ENCODE measurements at regions not wholly inside any gene's neighbourhood (a gene's known extent, or its start where the extent isn't known, plus 50 kb on each side); places are given as distances from the start of the nearest gene placed in this dataset.

DNA sequence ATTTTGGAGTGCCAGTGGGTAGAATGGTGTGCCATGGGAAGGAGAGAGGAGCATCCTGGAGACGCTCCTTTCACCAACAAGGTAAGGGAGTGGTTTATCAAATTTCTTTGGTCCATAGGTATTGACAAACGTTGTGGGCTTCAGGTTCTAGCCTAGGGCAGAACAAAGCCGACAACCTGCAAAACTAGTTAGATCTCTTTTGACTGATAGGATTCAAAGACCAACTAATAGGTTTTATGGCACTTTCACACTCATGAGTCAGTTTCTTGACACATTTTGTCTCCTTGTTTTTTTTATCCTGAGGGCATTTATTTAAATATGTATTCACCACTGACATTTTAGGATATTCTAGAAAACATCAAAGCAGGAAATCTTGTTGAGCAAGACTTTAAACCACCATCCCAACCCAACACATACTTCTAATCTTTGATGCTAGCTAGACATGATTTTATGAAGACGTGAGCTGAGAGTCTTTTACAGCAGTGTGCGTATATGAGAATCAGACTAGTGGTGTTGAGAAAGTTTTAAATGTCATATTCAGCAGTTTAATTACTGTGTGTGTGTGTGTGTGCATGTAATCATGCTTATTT, 370.4 kb upstream of the HSF2 start:
- no peak for DNase-seq

DNA sequence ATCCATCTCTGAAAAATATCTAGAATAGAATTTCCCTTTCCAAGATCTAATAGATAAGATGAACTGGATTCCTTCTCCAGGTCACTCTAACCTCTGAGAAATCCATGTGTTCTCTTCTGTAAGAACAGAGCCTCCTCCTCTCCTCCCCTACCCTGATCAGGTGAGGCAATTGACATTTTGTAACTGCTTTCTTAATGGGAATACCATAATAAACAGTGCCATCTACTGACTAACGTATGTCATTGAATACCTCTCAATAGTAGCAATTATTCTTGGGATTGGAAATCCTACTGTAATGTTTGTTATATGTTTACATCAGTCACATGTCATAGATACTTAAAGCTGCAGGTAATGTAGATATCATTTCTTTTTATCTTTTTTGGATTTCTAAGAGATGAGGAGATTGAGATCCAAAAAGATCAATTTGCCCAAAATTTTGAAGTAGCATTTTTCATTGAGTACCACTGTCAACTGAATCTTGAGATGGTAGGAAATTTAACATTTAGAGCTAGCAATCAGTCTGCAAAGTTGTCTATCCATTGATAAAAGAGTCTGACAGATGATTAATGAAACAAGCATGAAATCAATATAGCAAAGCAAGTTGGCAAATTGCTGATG, 365.8 kb upstream of the HSF2 start:
- no peak for DNase-seq

DNA sequence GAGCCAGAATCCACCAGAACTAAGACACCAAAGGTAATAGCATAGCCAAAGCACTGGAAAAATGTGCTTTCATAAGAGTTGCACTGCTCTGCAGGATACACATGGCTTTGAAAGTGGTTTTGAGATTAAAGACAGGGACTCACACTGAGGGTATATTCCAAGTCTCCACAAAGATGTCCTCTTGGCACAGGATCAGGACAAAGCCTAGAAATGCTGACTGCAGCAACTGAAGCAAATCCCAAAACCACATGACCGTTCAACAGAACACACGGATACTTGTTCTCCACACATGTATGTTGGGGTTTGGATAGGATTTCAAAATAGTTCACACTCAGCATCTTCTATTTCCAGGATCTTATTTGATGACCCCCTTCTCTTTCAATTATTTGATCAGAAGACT, 364.3 kb upstream of the HSF2 start:
- DNase-seq: no peak

DNA sequence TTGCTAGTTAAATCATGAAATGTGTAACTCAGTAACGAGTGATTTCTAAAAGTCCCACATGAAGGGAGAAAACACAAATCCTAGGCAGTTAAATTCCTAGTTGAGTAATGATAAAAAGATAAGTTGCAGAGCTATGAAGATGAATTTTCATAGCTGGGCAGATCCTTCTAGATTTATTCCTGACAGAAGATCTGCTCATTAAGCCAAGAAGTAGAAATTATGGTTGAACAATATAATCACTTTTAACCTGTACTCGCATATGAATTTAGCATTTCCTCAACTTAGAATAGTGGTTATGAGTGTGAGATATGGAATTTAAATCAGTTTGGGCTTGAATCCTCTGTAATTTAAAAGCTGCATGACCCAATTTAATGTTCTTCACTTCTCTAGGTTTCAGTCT, 359.2 kb upstream of the HSF2 start:
- no peak for DNase-seq

DNA sequence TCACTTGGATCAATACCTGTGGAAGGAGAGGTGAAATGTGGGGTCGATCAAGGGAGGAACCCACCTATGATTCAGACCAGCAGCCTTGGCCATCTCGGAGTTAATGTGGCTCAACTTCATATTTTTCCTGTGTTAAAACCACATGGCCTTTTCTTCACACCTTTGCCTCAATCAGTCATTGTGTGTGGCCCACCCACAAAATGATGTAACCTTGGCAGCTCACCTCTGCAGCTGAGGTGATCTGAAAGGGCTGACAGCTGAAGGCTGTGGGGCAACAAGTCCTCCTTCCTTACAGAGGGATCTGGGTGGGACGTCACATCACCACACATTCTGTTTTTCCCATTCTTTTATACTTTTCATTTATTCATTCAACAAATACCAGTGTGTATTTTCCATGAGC, 357.1 kb upstream of the HSF2 start:
- no peak for DNase-seq

DNA sequence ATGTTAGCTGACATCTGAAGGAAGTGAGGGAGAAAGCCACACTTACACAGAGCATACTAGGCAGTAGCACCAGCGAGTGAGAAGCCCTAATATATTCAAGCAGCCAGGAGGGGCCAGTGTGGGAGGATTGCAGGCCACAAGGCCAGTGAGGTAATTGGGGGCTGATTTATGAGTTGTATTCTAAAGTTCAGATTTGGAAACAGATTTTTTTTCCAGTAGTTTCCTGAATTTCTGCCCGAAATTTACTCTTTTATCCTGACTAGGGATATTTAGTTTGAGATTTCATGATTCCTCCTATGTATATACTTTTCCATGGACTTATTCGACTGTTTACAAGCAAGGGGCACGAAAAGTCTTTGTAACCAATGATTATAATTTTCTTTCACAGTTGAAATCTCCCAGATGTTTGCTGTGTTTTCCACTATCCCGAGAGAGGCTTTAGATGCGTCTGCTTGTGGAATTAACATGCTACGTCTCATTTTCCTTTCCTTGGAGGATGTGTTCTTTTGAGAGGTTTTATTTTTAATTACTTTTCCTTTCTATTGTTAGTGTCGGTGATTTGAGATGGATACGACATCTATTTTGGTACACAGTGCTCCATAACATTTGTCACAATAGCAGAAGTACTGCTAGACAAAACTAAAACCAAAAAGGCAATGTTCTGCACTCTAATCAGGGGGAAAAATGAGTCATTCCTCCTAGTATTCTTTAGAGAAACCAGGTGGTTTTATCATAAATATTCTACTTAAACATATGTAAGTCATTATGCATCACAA, 356.3 kb upstream of the HSF2 start:
- no peak for DNase-seq

DNA sequence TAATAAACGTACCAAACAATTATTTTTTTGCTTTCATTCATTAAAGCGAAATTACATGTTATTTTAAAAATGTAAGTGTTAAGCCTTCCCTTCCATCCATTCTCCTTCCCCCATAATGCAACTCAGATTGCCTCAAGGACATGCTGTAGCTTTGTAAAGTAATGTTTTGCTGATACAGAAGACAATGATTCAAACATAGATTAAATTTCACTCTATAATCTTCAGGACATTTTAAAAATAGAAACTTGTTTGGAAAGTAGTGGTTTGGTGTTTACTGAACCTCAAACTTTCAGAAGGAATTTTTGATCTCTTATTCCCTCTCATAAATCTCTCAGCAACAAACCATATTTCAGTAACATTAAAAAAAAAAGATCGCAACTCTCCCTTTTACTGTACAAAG, 350.9 kb upstream of the HSF2 start:
- no peak for DNase-seq

DNA sequence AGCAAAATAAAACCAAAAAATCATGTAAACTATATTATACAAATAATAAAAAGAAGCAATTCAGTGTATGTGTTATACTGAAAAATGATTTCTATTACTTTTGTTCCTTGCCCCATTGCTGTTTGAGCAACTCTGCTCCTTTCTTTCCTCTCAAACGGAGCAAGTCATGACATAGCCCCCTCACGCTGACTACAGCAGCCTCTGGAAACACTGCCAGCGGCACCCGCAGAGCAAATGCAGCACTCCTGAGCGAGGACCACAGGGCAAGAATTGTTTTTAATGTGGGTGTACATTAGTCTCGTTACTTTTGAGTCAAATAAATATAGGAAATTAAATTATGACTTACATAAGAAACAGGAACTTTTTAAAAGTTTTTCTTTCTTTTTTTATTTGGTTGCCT, 350.1 kb upstream of the HSF2 start:
- no peak for DNase-seq

DNA sequence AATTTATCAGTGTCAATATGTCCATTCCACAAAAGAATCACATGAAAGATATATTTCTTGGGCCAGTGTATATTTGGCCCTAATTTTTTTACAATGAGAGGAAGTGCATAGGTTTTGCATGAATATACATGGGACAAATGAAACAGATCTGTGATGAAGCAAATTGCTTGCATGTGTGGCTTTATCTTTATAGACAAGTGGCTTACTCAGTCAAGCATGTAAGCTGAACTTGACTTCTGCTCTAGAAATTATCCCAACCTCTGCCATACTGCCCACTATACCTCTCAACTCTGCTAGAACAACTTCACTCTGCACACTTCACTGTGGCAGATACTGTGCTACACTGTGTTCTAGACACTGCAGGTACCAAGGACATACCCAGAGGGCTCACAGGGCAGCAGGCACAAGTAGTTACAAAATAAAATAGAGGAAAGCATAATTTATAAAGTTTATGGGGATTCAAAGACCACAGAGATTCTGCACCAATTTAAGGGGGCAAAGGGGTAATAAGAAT, 349.2 kb upstream of the HSF2 start:
- no peak for DNase-seq

DNA sequence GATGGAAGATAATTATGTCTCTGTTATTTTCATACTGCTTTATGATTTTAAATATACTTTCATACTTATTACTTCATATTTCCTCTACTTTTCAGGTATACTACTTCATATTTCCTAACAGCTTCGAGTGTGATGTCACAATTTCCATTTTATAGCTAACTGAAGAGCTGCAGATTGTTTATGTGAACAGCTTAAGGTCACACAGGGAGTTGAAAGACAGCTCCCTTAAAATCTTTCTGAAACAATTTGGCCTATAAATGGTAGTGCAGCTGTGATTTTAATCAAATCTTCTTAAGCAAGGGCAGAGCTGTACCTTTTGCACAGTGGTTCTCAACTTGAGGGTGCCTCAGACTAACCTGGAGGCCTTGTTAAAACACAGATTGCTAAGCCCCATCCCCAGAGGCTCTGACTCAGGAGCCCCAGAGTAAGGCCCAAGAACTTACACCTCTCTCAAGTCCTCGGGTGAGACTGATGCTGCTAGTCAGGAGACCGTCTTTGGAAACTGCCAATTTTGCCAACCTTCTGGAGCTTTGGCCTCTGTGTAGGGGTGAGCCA, 347.0 kb upstream of the HSF2 start:
- no peak for DNase-seq

DNA sequence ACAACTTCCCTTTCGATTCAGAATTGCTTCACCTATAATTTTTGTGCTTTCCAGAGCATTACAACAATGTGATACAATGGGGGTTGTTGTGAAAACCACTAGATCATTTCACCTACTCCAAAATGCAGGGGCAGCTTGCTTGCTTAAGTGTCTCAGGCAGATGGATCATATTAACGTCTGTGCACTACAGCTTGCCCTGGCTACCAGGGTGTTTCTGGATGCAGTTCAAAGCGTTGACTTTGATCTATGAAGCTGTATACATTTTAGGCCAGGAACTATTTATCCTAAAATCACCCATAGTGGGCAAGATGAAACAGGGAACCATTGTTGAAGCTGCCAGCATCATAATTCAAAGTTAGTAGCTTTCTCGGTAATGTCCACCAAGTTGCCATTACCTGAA, 339.5 kb upstream of the HSF2 start:
- DNase-seq: no peak

DNA sequence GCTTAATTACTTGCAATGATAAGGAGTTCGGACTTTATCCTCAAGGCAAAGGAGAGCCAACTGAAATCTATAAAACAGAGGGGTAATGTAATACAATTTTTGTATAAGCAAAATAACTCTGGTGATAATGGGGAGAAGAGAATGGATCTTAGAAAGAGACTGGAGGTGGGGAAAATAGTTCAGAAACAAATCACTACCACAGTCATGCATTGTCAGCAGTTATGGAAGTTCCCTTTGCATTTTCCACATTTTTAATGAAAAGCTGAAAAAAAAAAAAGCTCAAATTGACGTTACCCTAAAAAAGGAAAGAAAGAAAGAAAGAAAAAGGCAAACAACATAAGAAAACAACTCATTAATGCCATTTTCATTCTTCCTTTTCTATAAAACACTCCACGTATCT, 337.6 kb upstream of the HSF2 start:
- DNase-seq: no peak

DNA sequence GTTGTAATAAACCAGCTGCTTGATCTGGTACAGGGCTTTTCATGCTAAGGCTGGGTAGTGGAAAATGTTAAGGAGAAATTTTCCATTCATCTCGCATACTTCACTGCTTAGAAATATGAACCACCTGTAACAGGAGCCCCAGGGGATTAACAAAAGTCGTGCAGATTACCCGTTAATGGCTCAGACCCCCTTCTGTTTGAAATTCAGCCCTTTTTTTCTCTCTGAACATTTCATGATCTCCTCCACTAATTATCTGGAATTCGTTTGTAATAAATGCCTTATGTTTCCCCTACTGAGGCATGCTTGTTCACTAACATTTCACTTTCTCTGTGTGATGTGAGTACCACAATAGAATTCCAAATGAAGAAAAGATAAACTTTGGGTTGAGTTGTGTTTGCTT, 336.4 kb upstream of the HSF2 start:
- DNase-seq: no peak

DNA sequence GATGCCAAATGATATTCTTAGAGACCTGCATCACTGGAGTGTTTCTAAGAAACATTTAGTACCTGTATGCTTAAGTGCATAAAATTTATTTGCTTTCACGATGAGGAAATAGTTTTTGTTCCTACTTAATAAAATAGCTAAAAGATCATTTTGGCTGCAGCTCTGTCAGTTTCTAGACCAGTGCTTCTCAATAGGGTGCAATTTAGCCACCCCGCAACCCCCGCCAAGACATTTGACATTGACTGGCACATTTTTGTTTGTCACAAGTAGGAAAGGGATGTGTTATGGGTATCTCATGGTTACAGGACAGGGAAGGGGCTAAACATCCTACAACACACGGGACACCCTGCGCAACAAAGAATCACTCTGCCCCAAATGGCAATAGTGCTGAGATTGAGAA, 335.7 kb upstream of the HSF2 start:
- DNase-seq: no peak

DNA sequence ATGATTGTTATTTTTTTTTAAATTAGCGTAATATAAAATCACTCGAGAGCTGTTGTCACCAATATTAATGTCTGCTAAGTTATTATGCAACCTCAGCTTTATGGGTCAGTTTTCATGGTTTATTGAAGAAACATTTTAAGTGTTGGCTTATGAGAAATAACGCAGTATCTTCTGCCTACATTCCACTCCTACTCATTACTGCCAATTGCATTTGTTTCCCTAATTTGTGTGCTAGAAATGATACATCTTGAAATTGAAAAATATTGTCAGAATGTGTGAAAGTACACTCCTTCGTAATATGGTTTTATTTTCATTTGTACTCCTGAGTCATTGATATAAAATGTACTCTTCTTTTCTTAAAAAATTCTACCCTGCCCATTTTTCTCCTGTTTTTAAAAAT, 333.3 kb upstream of the HSF2 start:
- DNase-seq: no peak

DNA sequence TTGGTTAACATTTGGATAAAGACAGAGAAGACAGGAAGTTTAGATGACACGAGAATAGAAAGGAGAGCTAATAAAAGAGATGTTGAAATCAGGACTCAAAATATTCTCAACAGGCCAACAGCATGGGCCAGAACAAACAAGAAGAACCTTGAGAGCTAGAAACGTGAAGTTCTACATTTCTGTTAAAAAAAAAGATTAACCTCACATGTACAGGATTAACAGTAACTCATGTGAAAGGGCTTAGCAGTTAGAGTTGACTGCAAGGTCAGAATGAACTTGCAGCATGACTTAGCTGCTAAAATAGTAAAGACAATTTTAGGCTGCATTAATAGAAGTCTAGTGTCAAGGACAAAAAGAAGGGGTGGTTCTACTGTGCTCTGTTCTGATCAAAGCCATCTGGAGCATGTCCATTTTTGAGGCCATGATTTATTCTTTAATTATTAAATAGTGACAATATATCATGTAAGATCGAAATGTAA, 331.1 kb upstream of the HSF2 start:
- no peak for DNase-seq

DNA sequence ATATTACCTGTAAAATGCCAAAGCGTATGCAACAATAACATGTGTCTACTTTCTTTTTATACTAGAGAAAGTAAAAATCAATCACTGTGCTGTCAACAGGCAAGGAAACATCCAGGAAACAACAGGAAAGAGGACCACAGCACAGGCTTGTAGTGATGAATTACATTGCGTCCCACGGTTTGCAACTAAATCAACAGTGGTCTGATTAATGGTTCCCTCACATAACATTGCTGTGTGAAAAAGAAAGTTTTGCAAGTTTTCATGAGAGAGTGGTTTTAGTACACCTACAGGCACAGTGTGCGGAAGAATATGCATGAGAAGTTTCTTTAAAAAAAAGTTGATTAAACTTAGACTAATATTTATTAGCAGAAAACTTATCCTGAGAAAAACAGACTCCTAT, 329.5 kb upstream of the HSF2 start:
- no peak for DNase-seq

DNA sequence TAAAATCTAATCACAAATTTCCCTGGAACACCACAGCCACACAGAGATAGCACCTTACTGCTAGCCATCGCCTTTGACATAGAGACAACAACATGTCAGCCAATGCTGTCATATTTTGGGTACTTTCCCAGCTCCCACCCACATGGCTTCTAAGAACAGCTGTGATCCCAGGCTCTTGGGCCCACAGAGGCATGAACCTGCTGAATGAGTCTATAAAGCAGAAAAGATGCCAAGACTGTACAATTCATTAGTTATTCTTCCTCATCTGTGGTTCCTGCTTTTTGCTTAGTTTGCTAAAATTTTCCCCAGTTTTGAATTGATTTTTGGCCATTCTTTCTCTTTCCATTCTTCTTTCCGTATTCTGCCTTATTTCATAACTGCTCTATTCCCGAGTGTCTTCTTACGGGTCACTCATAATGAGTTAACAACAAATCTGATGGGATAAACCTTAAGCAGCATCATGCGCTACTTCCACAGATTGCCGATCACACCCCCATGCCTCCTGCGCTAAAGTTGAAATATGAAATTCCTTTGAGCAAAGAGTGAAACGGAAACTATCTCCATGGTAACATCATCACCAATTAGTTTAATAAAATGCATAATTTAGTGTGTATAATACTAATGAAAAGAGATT, 327.3 kb upstream of the HSF2 start:
- no peak for DNase-seq

DNA sequence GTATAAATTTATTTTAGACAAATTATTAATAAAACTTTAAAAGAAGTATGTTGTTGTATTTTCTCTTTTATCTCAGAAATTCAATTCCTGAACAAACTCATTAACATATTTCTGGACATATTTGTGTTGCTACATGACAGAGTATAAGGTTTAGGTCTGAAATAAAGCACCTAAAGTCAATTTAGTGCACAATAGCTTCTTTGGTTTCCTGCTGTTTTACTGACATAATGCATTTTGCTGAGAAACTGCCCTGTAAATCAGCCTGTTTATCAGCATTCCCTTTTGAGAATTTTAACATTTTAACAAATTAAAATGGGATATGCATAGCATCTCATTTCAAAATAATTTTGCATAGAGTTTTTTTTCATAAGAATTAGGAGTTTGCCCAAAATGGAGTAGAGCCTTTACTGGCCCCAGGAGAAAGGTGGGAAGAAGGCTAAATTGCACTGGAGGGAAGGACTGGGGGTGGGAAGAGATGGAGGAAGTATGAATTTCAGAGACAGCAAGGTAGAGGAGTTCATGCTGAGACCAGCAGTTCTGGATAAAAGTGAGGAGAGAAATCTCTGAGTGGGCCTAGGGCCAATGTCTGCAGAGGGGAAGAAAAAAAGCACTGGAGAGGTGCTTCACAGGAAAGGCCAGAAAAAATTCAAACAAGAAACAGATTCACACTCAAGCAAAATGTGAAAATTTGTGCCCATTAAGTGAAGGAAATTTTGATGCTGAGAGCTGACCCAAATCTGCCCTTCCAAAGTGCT, 324.2 kb upstream of the HSF2 start:
- DNase-seq: no peak

DNA sequence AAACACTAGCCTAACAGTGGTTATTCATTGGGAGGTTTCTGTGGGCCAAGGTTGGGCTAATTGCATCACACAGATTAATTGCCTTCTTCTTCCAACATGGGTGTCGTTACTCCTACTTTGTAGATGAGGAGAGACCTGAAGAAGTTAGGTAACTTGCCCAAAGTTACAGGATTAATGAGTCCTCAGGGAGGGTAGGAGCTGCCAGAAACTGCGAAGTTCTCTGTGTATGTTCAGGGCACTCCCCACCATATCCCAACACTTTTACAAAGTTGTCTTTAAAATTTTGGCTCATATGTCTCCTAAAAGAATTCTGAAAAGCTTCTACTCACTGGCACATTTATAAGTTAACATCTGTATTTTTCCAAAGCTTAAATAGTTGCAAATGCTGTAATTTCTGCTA, 323.5 kb upstream of the HSF2 start:
- no peak for DNase-seq

DNA sequence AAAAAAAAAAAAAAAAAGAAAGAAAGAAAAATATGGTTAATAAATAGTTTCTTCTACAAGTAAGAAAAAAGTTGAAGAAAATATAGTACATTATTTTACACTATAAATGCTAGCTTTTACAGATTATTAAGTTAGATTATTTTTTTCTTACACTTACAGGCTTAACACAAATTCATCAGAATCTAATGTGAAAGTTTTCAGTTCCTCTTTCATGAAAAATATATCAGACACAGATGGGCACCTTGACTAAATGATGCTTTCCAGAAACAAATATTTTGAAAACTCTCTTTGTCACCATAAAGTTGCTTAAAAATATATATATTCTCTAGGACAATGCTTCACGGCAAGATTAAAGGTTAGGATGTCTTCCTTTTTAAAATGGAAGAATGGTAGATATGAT, 321.8 kb upstream of the HSF2 start:
- DNase-seq: no peak

DNA sequence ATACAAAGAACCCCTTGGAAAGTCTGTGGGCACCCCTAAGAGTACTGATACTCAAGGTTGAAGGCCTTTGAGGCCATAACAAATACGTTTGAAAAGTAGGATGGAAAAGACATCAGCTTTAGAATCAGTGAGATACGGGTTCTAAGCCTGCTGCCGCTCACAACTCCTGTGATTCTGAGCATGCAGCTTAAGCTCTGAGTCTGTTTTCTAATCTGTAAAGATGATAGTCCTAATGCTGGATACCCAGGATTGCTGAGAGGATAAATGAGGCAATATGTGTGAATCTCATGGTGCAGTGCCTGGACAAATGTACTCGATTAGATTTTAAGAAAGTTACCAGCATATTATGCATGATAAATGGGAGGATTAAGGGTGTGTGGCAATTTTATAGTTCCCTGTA, 321.0 kb upstream of the HSF2 start:
- no peak for DNase-seq

DNA sequence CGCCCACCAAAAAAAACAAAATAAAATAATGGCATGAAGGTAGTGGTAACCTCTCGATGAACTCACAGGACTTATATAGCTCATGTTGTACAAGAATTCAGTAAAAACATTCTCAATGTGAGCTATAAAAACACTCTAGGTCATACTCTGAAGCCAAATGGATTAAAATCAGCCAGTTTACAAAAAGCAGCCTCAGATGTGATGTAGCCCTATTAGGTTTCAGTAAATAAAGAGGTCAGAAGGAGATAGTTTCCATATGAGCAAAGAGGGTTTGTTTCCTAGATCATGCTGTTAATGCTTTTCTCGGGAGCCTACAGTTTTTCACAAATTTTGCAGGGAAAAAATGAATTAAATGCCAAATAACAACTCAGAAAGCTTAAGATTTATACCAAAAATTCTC, 319.5 kb upstream of the HSF2 start:
- no peak for DNase-seq
